ENCODE measurements at regions not wholly inside any gene's neighbourhood (a gene's known extent, or its start where the extent isn't known, plus 50 kb on each side); places are given as distances from the start of the nearest gene placed in this dataset.
"Not testable (repeated sequence)": the region's sequence is repeated elsewhere in the genome, so short reads cannot be mapped to it uniquely, and the experiment has no call there.

- no peak for DNase-seq (ENCODE audit: low read depth in 2 of 3, low spot score in 2 of 3)
Measured at GRCh38 chr5:63217422-63217821, 638.8 kb downstream of the LRRC70 start.

- DNase-seq (ENCODE audit: low read depth in 2 of 3, low spot score in 2 of 3), result no peak
Measured at GRCh38 chr5:63213256-63213655, 634.6 kb downstream of the LRRC70 start.

GRCh38 chr5:63211448-63212132 is 633.0 kb downstream of the LRRC70 start:
- DNase-seq (ENCODE audit: low read depth in 2 of 3, low spot score in 2 of 3), result no peak

GRCh38 chr5:63205976-63206375 is 627.4 kb downstream of the LRRC70 start:
- DNase-seq (ENCODE audit: low read depth in 2 of 3, low spot score in 2 of 3), result no peak

GRCh38 chr5:63201738-63202137 is 623.1 kb downstream of the LRRC70 start:
- no peak for DNase-seq (ENCODE audit: low read depth in 2 of 3, low spot score in 2 of 3)

GRCh38 chr5:63194126-63194525 is 615.5 kb downstream of the LRRC70 start:
- no peak for DNase-seq (ENCODE audit: low read depth in 2 of 3, low spot score in 2 of 3)

- DNase-seq (ENCODE audit: low read depth in 2 of 3, low spot score in 2 of 3), result not testable (repeated sequence)
Measured at GRCh38 chr5:63180190-63180589, 601.6 kb downstream of the LRRC70 start.

- no peak for DNase-seq (ENCODE audit: low read depth in 2 of 3, low spot score in 2 of 3)
Measured at GRCh38 chr5:63175850-63176249, 597.2 kb downstream of the LRRC70 start.

GRCh38 chr5:63170486-63170885 is 591.9 kb downstream of the LRRC70 start:
- DNase-seq (ENCODE audit: low read depth in 2 of 3, low spot score in 2 of 3), result no peak

- no peak for DNase-seq (ENCODE audit: low read depth in 2 of 3, low spot score in 2 of 3)
Measured at GRCh38 chr5:63164838-63165535, 586.4 kb downstream of the LRRC70 start.

- DNase-seq (ENCODE audit: low read depth in 2 of 3, low spot score in 2 of 3), result no peak
Measured at GRCh38 chr5:63164339-63164738, 585.7 kb downstream of the LRRC70 start.

- DNase-seq (ENCODE audit: low read depth in 2 of 3, low spot score in 2 of 3), result no peak
Measured at GRCh38 chr5:63155310-63155631, 576.7 kb downstream of the LRRC70 start.

- no peak for DNase-seq (ENCODE audit: low read depth in 2 of 3, low spot score in 2 of 3)
Measured at GRCh38 chr5:63154476-63155309, 576.1 kb downstream of the LRRC70 start.

- no peak for DNase-seq (ENCODE audit: low read depth in 2 of 3, low spot score in 2 of 3)
Measured at GRCh38 chr5:63152871-63153270, 574.3 kb downstream of the LRRC70 start.

GRCh38 chr5:63145167-63145566 is 566.5 kb downstream of the LRRC70 start:
- no peak for DNase-seq (ENCODE audit: low read depth in 2 of 3, low spot score in 2 of 3)

GRCh38 chr5:63141591-63141990 is 563.0 kb downstream of the LRRC70 start:
- no peak for DNase-seq (ENCODE audit: low read depth in 2 of 3, low spot score in 2 of 3)

GRCh38 chr5:63135291-63135690 is 556.7 kb downstream of the LRRC70 start:
- no peak for DNase-seq (ENCODE audit: low read depth in 2 of 3, low spot score in 2 of 3)

- DNase-seq (ENCODE audit: low read depth in 2 of 3, low spot score in 2 of 3), result no peak
Measured at GRCh38 chr5:63131626-63132285, 553.1 kb downstream of the LRRC70 start.

- no peak for DNase-seq (ENCODE audit: low read depth in 2 of 3, low spot score in 2 of 3)
Measured at GRCh38 chr5:63128761-63129160, 550.1 kb downstream of the LRRC70 start.

GRCh38 chr5:63128018-63128417 is 549.4 kb downstream of the LRRC70 start:
- DNase-seq (ENCODE audit: low read depth in 2 of 3, low spot score in 2 of 3), result no peak

GRCh38 chr5:63127054-63127453 is 548.4 kb downstream of the LRRC70 start:
- no peak for DNase-seq (ENCODE audit: low read depth in 2 of 3, low spot score in 2 of 3)

- no peak for DNase-seq (ENCODE audit: low read depth in 2 of 3, low spot score in 2 of 3)
Measured at GRCh38 chr5:63125862-63126261, 547.2 kb downstream of the LRRC70 start.

All from activated CD8-positive, alpha-beta memory T cell treated with anti-CD3 and anti-CD28 coated beads for 48 hours (primary cell).